IMR-90 (cell line): ENCODE measurements at regions not wholly inside any gene's neighbourhood (a gene's known extent, or its start where the extent isn't known, plus 50 kb on each side); places are given as distances from the start of the nearest gene placed in this dataset.

ENCODE experiments used
- ATAC-seq: fragments of 200-7000 bp; cut with Tn5 transposase; 2 replicates; pipeline ENCODE4 v1.9.1; 2020; ENCODE audit warnings: low read depth, mild to moderate bottlenecking, moderate library complexity
- BruUV-seq: library from RNA; stranded (reverse); fragments of 400-500 nt; replicated peaks from 2 replicates; lab custom pipeline; 2021; lab: Mats Ljungman, UMichigan
- CTCF ChIA-PET: fragments of 300-600 bp; formaldehyde crosslinking; extraction: SDS; loops from one replicate; lab custom pipeline; 2021; ENCODE audit warnings: antibody characterized with exemption; lab: Yijun Ruan, JAX
- POLR2A ChIA-PET: fragments of 300-600 bp; sonication (Branson Sonifier 250); formaldehyde crosslinking; loops from one replicate; lab custom pipeline; 2022; ENCODE audit warnings: antibody characterized with exemption; ENCODE audit not compliant: unreplicated experiment; lab: Charles Lee
- DNase-seq: peaks from one replicate; pipeline ENCODE4 v3.0.0; 2013
- H2AFZ ChIP-seq: replicated peaks from 2 replicates; pipeline ENCODE3; 2013; ENCODE audit warnings: low read length, mild to moderate bottlenecking; ENCODE audit not compliant: poor library complexity
- H2AK5ac ChIP-seq: 2 replicates; pipeline ENCODE4 v1.6.1; 2013; ENCODE audit warnings: low read depth, low read length, inconsistent platforms
- H2AK9ac ChIP-seq: replicated peaks from 2 replicates; pipeline ENCODE3; 2013; ENCODE audit warnings: mild to moderate bottlenecking, low read depth, low read length, moderate library complexity; ENCODE audit not compliant: poor library complexity
- H2BK120ac ChIP-seq: 2 replicates; pipeline ENCODE4 v1.6.1; 2013; ENCODE audit warnings: low read depth, low read length, inconsistent platforms
- H2BK15ac ChIP-seq: 3 replicates; pipeline ENCODE4 v1.6.1; 2013; ENCODE audit warnings: low read depth, low read length, inconsistent platforms
- H2BK20ac ChIP-seq: 2 replicates; pipeline ENCODE4 v1.6.1; 2013; ENCODE audit warnings: low read depth, mild to moderate bottlenecking, inconsistent platforms, low read length, moderate library complexity
- H2BK5ac ChIP-seq: 2 replicates; pipeline ENCODE4 v1.6.1; 2013; ENCODE audit warnings: mild to moderate bottlenecking, low read depth, low read length, inconsistent platforms; ENCODE audit not compliant: poor library complexity, severe bottlenecking
- H3K14ac ChIP-seq: replicated peaks from 2 replicates; pipeline ENCODE4 v1.6.1; 2013; ENCODE audit warnings: low read depth, low read length, inconsistent platforms
- H3K18ac ChIP-seq: 2 replicates; pipeline ENCODE4 v1.6.1; 2013; ENCODE audit warnings: low read depth, low read length, control low read depth
- H3K23ac ChIP-seq: 2 replicates; pipeline ENCODE4 v1.6.1; 2013; ENCODE audit warnings: low read depth, low read length, inconsistent platforms
- H3K27ac ChIP-seq: 2 replicates; pipeline ENCODE4 v1.5.1; 2013; ENCODE audit warnings: mild to moderate bottlenecking, control low read depth, low read length; ENCODE audit not compliant: insufficient read depth
- H3K27me3 ChIP-seq: 2 replicates; pipeline ENCODE4 v1.6.1; 2013; ENCODE audit warnings: low read length; ENCODE audit not compliant: control insufficient read depth, insufficient read depth
- H3K36me3 ChIP-seq: 2 replicates; pipeline ENCODE4 v1.6.1; 2013; ENCODE audit warnings: low read length, mixed read lengths; ENCODE audit not compliant: control insufficient read depth, insufficient read depth
- H3K4ac ChIP-seq: 2 replicates; pipeline ENCODE4 v1.6.1; 2013; ENCODE audit warnings: low read depth, low read length, inconsistent platforms
- H3K4me1 ChIP-seq: 2 replicates; pipeline ENCODE4 v1.6.1; 2013; ENCODE audit warnings: low read length, mixed read lengths; ENCODE audit not compliant: control insufficient read depth, insufficient read depth
- H3K4me2 ChIP-seq: 2 replicates; pipeline ENCODE4 v1.6.1; 2013; ENCODE audit warnings: low read depth, mild to moderate bottlenecking, control low read depth, low read length, moderate library complexity
- H3K4me3 ChIP-seq: 2 replicates; pipeline ENCODE4 v1.5.1; 2013; ENCODE audit warnings: low read depth, mild to moderate bottlenecking, control low read depth, low read length, moderate library complexity; ENCODE audit not compliant: insufficient read depth
- H3K56ac ChIP-seq: 2 replicates; pipeline ENCODE4 v1.6.1; 2013; ENCODE audit warnings: low read length, inconsistent platforms; ENCODE audit not compliant: insufficient read depth; ENCODE audit errors: extremely low read depth
- H3K79me1 ChIP-seq, 2 experiments: 2 replicates each; pipeline ENCODE4 v1.6.1; 2013; ENCODE audit warnings: low read length in 2 of 2, inconsistent platforms in 1 of 2, low read depth in 1 of 2
- H3K9ac ChIP-seq: 2 replicates; pipeline ENCODE4 v1.6.1; 2013; ENCODE audit warnings: low read depth, low read length, control low read depth
- H3K9me1 ChIP-seq: 2 replicates; pipeline ENCODE4 v1.6.1; 2013; ENCODE audit warnings: low read length, inconsistent platforms; ENCODE audit not compliant: insufficient read depth
- H3K9me3 ChIP-seq: 2 replicates; pipeline ENCODE4 v1.6.1; 2013; ENCODE audit warnings: low read length; ENCODE audit not compliant: control insufficient read depth, insufficient read depth
- H4K20me1 ChIP-seq: 2 replicates; pipeline ENCODE4 v1.6.1; 2013; ENCODE audit warnings: low read length, inconsistent platforms; ENCODE audit not compliant: insufficient read depth
- H4K5ac ChIP-seq: 2 replicates; pipeline ENCODE4 v1.6.1; 2013; ENCODE audit warnings: mild to moderate bottlenecking, low read depth, low read length, control low read depth
- H4K8ac ChIP-seq, 2 experiments: 2 replicates each; pipeline ENCODE4 v1.6.1; 2013; ENCODE audit warnings: low read depth in 2 of 2, low read length in 2 of 2, control low read depth in 1 of 2, inconsistent platforms in 1 of 2
- H4K91ac ChIP-seq: 2 replicates; pipeline ENCODE4 v1.6.1; 2013; ENCODE audit warnings: low read depth, low read length, inconsistent platforms; ENCODE audit not compliant: insufficient read depth
- MXI1 ChIP-seq: IDR thresholded peaks from 2 replicates; pipeline ENCODE4 v1.6.1; 2012; ENCODE audit warnings: low read depth, mild to moderate bottlenecking, low read length, moderate library complexity, borderline replicate concordance
- WGBS, 2 experiments: methylation state at CpG; one replicate each; pipeline versions ENCODE4 v1.1.5 to v1.1.7; 2013; ENCODE audit warnings: missing lambda C conversion rate in 2 of 2; ENCODE audit not compliant: insufficient read length in 1 of 2; ENCODE audit errors: extremely low coverage in 2 of 2; 5-methylcytosine and 5-hydroxymethylcytosine counted together
- dilution Hi-C: fragments of 300-500 bp; cut with HindIII; formaldehyde crosslinking; loops from one replicate; pipeline ENCODE4 v1.14.3; 2018; ENCODE audit warnings: low sequenced_read_pairs; ENCODE audit not compliant: unreplicated experiment
- in situ Hi-C: fragments of 300-500 bp; cut with MboI; formaldehyde crosslinking; loops from 3 replicates; pipeline ENCODE4 v1.14.3; 2019; ENCODE audit warnings: low sequenced_read_pairs, inconsistent platforms, mixed read lengths
- intact Hi-C: fragments of 100-400 bp; cut with micrococcal nuclease; formaldehyde crosslinking; loops from 2 replicates; pipeline ENCODE4 v1.10.0; 2022

DNA sequence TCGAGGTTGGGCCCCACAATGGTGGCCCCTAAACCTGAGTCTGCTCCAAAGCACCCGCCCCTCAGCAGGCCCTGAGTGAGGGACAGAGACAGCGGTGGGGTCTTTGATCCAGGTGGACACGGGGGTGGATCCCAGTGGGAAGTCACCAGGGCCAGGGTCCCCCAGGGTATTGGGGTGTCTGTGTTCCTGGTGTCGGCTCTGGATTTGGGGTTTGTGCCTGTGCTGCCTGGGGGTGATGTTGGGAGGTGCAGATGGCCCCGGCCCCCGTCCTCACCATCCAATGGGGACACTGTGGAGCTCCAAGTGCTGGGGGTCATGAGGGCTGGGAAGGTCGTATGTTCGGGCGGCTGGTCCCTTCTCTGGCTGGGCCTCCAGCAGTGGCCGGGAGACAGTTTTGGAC lies 354.2 kb downstream of the TMEM121 start:
- Histone ChIP-seq H2BK120ac (no peak overlapping the region), H3K27me3 (no peaks in the 10 kb centered on the region), H2BK5ac (no peak overlapping the region), H2AK9ac (no peak overlapping the region), H3K4me3 (no peak overlapping the region), H2BK20ac (no peak overlapping the region), H2AK5ac (no peak overlapping the region), H3K4me1 (no peaks in the 10 kb centered on the region), H3K79me1 (no peaks in the 10 kb centered on the region), H4K91ac (no peak overlapping the region), H3K9me3 (peaks cover 48% of the 10 kb centered on the region), H3K56ac (no peak overlapping the region), H3K9me1 (no peaks in the 10 kb centered on the region), H3K9ac (no peak overlapping the region), H4K5ac (no peak overlapping the region), H4K20me1 (no peaks in the 10 kb centered on the region), H3K4ac (no peak overlapping the region), H4K8ac (no peak overlapping the region), H3K14ac (no peak overlapping the region), H3K23ac (no peak overlapping the region), H3K36me3 (no peaks in the 10 kb centered on the region), H3K27ac (no peak overlapping the region), H2BK15ac (no peak overlapping the region), H3K4me2 (no peak overlapping the region), H2AFZ (no peak overlapping the region), H3K18ac (no peak overlapping the region)
- ATAC-seq (no peak), DNase-seq (no peak)
- TF ChIP-seq MXI1 = no peak
- intact Hi-C loops (no loop called here), in situ Hi-C loops (no loop called here), dilution Hi-C loops (no loop called here)
- ChIA-PET POLR2A (no interaction called here), CTCF (no interaction called here)
- no CpG with 5 or more reads among the region's 11 CpGs for WGBS, 2 experiments
- no TSS peak for BruUV-seq
